HG02943 (cell line): ENCODE measurements at regions not wholly inside any gene's neighbourhood (a gene's known extent, or its start where the extent isn't known, plus 50 kb on each side); places are given as distances from the start of the nearest gene placed in this dataset.

Experiments used
- ATAC-seq: cut with Tn5 transposase; IDR thresholded peaks from one replicate; pipeline ENCODE4 v1.9.1; 2021; ENCODE audit warnings: mild to moderate bottlenecking, low read depth, moderate library complexity; ENCODE audit not compliant: unreplicated experiment

- ATAC-seq: no peak
These were observed 338.7 kb downstream of the CDH2 start for GRCh38 chr18:27838225-27838624.

GRCh38 chr18:27826101-27826500 lies 350.8 kb downstream of the CDH2 start:
- ATAC-seq: no peak

- ATAC-seq: no peak
These were observed 351.2 kb downstream of the CDH2 start for GRCh38 chr18:27825689-27826088.

GRCh38 chr18:27824841-27825681 lies 351.9 kb downstream of the CDH2 start:
- no peak for ATAC-seq

- no peak for ATAC-seq
These were observed 352.7 kb downstream of the CDH2 start for GRCh38 chr18:27824275-27824674.

GRCh38 chr18:27823053-27823452 lies 353.9 kb downstream of the CDH2 start:
- no peak for ATAC-seq

GRCh38 chr18:27808683-27809082 lies 368.2 kb downstream of the CDH2 start:
- ATAC-seq: no peak

GRCh38 chr18:27803957-27804356 lies 373.0 kb downstream of the CDH2 start:
- ATAC-seq: no peak

- ATAC-seq: no peak
These were observed 379.4 kb downstream of the CDH2 start for GRCh38 chr18:27797484-27797883.

- ATAC-seq: no peak
These were observed 382.6 kb downstream of the CDH2 start for GRCh38 chr18:27794181-27794926.

- ATAC-seq: no peak
These were observed 383.7 kb downstream of the CDH2 start for GRCh38 chr18:27793013-27793785.

GRCh38 chr18:27789406-27789805 lies 387.5 kb downstream of the CDH2 start:
- no peak for ATAC-seq

GRCh38 chr18:27787547-27787946 lies 389.4 kb downstream of the CDH2 start:
- ATAC-seq: no peak

- no peak for ATAC-seq
These were observed 391.0 kb downstream of the CDH2 start for GRCh38 chr18:27785815-27786471.

GRCh38 chr18:27780061-27780745 lies 396.7 kb downstream of the CDH2 start:
- ATAC-seq: no peak

- ATAC-seq: no peak
These were observed 398.0 kb downstream of the CDH2 start for GRCh38 chr18:27778925-27779324.

GRCh38 chr18:27778441-27778840 lies 398.5 kb downstream of the CDH2 start:
- ATAC-seq: no peak

GRCh38 chr18:27772081-27772480 lies 404.8 kb downstream of the CDH2 start:
- no peak for ATAC-seq

GRCh38 chr18:27771571-27771970 lies 405.4 kb downstream of the CDH2 start:
- no peak for ATAC-seq

GRCh38 chr18:27769152-27769551 lies 407.8 kb downstream of the CDH2 start:
- no peak for ATAC-seq
